GM13977 (cell line): ENCODE measurements at regions not wholly inside any gene's neighbourhood (a gene's known extent, or its start where the extent isn't known, plus 50 kb on each side); places are given as distances from the start of the nearest gene placed in this dataset.

Source experiments
- DNase-seq: peaks from one replicate; pipeline ENCODE4 v3.0.0; 2012; ENCODE audit warnings: low spot score
- CTCF ChIP-seq: IDR thresholded peaks from 2 replicates; pipeline ENCODE4 v1.5.1; 2012; ENCODE audit warnings: mild to moderate bottlenecking, control low read depth; ENCODE audit not compliant: insufficient read depth; ENCODE audit errors: extremely low read depth, missing control alignments
- in situ Hi-C: fragments of 300-500 bp; cut with MboI; formaldehyde crosslinking; loops from one replicate; pipeline ENCODE4 v1.12.0; 2022; ENCODE audit warnings: low sequenced_read_pairs, low pct_unique_long_range_greater_than_20kb, mixed read lengths, inconsistent platforms; ENCODE audit not compliant: unreplicated experiment

- no peak for DNase-seq
- no peak for TF ChIP-seq CTCF
- in situ Hi-C loops: no loop called here
Measured at GRCh38 chr2:59074071-59074470, 832.9 kb upstream of the FANCL start.

- DNase-seq: no peak
- in situ Hi-C loops: no loop called here
- no peak for TF ChIP-seq CTCF
Measured at GRCh38 chr2:59073286-59073685, 832.2 kb upstream of the FANCL start.

- in situ Hi-C loops: no loop called here
- DNase-seq: no peak
- TF ChIP-seq CTCF: no peak
Measured at GRCh38 chr2:59068255-59068654, 827.1 kb upstream of the FANCL start.

- no peak for TF ChIP-seq CTCF
- in situ Hi-C loops: no loop called here
- no peak for DNase-seq
Measured at GRCh38 chr2:59066787-59067399, 825.8 kb upstream of the FANCL start.

- no peak for TF ChIP-seq CTCF
- in situ Hi-C loops: loop anchor here (25.0 kb wide), 1 partner anchor 1515 kb away; the partner anchor contains the start of gene BCL11A
- DNase-seq: no peak
Measured at GRCh38 chr2:59047373-59047995, 806.4 kb upstream of the FANCL start.

GRCh38 chr2:59046401-59047372, 805.6 kb upstream of the FANCL start:
- TF ChIP-seq CTCF: no peak
- no peak for DNase-seq
- in situ Hi-C loops: loop anchor here (25.0 kb wide), 1 partner anchor 1516 kb away; the partner anchor contains the start of gene BCL11A
